OCI-LY3 (cell line): ENCODE measurements at regions not wholly inside any gene's neighbourhood (a gene's known extent, or its start where the extent isn't known, plus 50 kb on each side); places are given as distances from the start of the nearest gene placed in this dataset.

ENCODE experiments used
- EZH2phosphoT487 ChIP-seq: fragments of 200-600 bp; shearing (Covaris generic); IDR thresholded peaks from 2 replicates; pipeline ENCODE4 v1.6.1; 2018; ENCODE audit warnings: antibody characterized with exemption, mixed run types, low read depth
- TF ChIP-seq, protein P1 (sequence below): fragments of 200-600, 300-600 bp; sonication (generic); IDR thresholded peaks from 2 replicates; pipeline ENCODE4 v1.5.1; 2014; ENCODE audit warnings: antibody characterized with exemption, low read length, low read depth

DNA sequence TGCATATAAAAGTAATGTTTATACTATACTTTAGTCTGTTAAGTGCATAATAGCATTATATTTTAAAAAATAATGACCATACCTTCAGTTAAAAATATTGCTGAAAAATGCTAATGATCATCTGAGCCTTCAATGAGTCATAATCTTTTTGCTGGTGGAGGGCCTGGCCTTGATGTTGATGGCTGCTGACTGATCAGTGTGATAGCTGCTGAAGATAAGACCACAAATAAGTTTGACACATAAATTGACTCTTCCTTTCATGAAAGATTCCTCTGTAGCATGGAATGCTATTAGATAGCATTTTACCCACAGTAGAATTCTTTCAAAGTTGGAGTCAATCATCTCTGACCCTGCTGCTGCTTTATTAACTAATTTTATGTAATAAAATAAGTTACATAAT lies 128.4 kb upstream of the CCDC85A start:
- TF ChIP-seq, protein P1, sequence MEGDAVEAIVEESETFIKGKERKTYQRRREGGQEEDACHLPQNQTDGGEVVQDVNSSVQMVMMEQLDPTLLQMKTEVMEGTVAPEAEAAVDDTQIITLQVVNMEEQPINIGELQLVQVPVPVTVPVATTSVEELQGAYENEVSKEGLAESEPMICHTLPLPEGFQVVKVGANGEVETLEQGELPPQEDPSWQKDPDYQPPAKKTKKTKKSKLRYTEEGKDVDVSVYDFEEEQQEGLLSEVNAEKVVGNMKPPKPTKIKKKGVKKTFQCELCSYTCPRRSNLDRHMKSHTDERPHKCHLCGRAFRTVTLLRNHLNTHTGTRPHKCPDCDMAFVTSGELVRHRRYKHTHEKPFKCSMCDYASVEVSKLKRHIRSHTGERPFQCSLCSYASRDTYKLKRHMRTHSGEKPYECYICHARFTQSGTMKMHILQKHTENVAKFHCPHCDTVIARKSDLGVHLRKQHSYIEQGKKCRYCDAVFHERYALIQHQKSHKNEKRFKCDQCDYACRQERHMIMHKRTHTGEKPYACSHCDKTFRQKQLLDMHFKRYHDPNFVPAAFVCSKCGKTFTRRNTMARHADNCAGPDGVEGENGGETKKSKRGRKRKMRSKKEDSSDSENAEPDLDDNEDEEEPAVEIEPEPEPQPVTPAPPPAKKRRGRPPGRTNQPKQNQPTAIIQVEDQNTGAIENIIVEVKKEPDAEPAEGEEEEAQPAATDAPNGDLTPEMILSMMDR = no peak
- TF ChIP-seq EZH2phosphoT487 = no peak
